ENCODE measurements at regions not wholly inside any gene's neighbourhood (a gene's known extent, or its start where the extent isn't known, plus 50 kb on each side); places are given as distances from the start of the nearest gene placed in this dataset.

GRCh38 chr1:65097076-65097475 lies 50.9 kb upstream of the AK4 start:
- Mint-ChIP-seq H3K9me3 (peaks cover 22% of the 10 kb centered on the region), H3K4me3 (no peak overlapping the region), H3K4me1 (ENCODE audit: low read depth) (no peaks in the 10 kb centered on the region), H3K36me3 (ENCODE audit: insufficient read depth) (no peaks in the 10 kb centered on the region), H3K27me3 (ENCODE audit: low read depth) (peaks cover 2% of the 10 kb centered on the region)
- no peak for ATAC-seq
- DNase-seq = no peak
